Astrocyte of the hippocampus (primary cell): ENCODE measurements at regions not wholly inside any gene's neighbourhood (a gene's known extent, or its start where the extent isn't known, plus 50 kb on each side); places are given as distances from the start of the nearest gene placed in this dataset.
A peak's percentile ranks its signal among the peaks of the same experiment; 100 is the strongest.

ENCODE experiments used
- DNase-seq: peaks from one replicate; pipeline ENCODE4 v3.0.0; 2011; ENCODE audit warnings: low read depth, low spot score

DNA sequence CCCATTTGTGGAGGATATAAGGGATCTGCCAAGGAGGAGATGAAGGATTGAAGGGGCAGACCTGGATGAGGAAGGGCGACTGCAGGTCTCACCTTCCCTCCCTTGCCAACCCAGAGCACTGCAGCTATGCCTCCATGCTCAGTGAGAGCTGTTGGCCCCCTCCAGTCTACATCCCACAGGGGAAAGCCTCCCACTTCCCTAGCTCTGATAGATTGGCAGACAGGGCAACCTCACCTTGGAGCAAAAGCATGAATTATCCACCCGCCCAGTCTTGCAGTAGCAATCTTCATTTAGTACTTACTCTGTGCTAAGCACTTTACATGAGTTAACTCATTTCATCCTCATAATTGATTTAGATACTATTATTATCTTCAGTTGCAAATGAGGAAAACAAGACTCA is 70.4 kb upstream of the SMNDC1 start:
- DNase-seq, result no peak

DNA sequence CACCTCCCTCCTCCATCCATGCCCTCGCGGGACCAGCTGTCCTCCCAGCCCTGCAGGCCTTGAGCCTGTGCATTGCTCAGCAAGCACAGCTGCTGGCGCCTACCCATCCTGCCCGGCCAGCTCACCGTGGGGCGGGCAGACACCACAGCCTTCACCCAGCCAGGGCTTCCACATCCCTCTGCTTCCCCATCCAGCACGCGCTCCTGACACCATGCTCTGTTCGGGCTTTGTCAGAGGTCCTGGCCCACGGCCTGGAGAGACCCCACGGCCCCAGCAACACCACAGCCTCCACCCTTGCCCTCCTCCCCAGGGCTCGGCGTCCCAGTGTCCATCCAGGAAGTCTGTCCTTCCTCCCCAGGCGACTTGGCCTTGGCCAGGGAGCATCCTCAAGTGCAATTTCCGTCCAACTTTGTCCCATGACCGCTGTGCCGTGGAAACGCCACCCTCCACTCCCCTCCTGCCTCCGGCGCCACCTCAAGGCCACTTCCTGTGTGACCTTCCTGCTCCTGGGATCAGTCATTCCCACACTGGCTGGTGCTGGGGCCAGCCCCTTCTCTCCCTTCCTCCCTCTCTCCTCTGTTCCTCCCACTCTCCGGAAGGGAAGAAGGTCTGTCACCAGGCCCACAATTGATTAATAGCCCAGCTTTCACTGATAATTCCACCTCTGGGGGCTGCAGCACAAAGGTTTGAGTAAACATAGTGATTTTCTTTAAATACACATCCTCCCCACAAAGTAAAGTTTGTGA is 71.5 kb upstream of the SMNDC1 start:
- DNase-seq, result no peak

DNA sequence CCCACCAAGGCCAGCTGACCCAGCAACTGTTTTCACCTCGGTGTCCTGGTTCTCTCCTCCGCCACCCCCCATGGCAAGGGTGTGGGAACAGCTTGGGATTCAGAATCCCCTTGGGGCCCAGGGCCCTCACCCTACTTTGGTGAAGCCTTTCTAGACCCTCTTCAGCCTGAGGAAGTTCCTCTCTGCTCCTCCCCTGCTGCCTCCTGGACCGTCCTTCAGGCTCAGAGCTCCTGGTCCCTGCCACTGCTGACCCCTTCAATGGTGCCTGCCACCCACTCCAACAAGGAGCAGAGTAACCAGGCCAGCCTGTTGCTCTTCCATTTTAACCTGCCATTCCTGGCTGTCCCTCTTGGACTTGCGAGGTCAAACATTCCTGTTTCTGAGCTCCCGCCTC is 72.0 kb upstream of the SMNDC1 start:
- DNase-seq, result no peak

DNA sequence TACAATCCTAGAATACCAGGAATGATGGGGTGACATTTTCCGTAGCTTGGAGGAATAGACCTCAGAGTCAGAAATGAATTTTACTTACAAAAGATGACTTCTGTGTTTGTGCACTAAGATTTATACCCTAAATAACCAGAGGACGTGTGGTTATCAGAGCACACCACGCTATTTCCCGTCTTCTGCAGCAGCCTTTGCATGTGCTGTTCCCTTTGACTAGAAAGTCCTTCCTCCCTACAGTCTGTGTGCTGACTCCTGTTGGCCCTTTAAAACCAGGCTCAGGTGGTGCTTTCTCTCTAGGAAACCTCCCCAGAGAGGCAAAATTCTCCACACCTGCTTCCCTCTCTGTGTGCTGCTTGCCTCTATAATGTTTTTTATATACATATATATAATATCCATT is 73.3 kb upstream of the SMNDC1 start:
- no peak for DNase-seq

DNA sequence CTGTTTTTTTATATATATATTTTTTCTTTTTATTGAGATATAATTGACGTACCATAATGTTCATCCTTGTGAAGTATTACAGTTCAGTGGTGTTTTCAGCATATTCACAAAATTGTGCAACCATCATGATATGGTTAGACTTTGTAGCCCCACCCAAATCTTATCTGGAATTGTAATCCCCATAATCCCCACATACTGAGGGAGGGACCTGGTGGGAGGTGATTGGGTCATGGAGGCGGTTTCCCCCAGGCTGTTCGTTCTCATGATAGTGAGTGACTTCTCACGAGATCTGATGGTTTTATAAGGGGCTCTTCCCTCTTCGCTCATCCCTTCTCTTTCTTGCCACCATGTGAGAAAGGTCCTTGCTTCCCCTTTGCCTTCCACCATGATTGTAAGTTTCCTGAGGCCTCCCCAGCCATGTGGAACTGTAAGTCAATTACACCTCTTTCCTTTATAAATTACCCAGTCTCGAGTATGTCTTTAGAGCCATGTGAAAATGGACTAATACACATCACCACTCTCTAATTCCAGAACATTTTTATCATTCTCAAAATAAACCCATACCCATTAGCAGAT is 73.9 kb upstream of the SMNDC1 start:
- DNase-seq, result no peak

DNA sequence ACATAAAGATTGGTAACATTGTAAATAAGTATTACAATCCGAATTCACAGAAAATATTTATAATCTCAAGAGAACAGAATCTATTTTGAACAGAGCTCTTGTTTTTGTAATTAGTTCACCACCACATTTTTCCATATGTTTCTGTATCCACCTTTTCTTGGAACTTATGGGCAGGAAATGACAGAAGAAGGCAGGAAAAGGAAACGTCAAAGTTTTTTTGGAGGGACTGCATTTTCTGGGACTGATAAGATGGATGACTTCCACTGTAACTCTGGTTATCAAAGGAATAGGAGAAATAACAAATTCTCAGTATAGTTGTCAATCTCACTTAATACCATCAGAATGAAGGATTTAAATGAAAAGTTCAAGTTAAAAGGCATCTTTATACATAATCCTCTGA is 75.1 kb upstream of the SMNDC1 start:
- DNase-seq, result no peak

DNA sequence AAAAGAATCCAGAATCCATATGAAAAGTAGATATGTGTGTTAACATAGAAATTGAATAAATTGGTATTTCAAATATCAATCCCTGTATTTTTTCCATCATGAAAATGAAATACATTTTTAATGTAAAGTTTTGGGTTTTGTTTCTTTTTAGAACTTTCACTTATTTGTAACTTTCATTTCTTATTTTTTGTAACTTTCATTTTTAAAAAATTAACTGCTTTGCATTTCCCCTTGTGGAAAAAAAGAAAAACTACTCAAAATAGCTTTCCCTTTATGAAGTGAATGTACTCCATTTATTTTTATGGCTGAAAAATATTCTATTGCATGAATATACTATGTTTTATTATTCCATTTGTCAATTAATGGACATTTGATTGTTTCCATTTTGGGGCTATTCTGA is 75.6 kb upstream of the SMNDC1 start:
- DNase-seq, result no peak

DNA sequence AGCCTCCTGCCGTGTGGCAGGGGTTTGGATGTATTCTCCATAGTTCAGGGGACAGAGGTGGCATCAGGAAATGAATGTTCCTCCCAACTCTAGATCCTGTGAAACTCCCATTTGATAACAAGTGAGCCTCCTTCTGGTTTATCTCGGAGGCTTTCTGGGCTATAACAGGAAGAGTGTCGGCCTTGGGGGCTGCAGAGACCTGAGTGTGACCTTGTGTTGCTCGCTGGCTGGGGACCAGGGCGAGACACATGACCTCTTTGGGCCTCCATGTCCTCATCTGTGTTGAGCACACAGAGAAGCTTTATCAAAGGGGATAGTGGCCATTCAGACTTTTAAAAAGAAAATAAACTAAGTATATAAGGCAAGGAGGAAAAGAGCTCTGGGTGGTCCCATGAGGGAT is 78.0 kb upstream of the SMNDC1 start:
- no peak for DNase-seq

DNA sequence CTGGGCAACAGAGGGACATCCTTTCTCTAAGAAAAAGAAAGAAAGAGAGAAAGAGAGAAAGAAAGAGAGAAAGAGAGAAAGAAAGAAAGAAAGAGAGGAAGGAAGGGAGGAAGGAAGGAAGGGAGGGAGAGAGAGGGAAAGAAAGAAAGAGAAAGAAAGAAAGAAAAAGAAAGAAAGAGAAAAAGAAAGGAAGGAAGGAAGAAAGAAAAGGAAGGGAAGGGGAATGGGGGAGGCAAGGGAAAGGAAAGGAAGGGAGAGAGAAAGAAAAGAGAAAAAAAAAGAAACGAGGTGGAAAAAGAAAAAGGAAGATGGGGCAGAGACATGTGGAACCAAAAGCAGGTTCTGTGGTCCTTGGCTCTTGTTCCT is 82.9 kb upstream of the SMNDC1 start:
- no peak for DNase-seq

DNA sequence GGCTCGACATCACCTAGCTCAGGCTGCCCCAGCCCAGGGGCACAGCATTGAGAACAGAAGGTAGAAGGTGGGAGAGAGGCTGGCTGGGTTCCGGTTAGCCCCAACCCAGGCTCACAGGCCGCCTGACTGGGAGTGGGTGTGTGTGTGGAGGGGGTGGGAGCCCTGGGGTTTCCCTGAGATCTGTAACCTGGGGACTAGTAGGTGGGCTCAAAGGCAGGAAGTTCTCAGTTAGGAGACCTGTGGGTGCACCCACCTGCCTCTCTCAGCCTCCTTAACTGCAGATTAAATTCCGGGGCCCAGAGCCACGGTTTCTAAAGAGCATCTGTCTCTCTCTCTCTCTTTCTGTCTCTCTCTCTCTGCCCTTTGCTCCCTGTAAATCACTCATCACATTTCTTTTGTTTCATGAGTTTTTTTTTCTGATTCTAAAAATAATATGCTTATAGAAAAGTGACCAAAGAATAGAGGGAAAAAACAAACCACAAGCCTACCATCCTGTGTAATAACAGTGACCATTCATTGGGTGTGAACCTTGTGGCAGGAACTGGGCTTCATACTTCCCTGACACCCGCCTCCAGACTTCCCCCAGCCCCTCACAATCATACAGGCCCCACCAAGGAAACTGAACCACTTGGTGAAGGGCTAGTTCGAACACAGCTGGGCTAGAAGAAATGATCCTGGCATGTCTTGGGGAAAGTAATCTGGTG is 83.4 kb upstream of the SMNDC1 start:
- no peak for DNase-seq

DNA sequence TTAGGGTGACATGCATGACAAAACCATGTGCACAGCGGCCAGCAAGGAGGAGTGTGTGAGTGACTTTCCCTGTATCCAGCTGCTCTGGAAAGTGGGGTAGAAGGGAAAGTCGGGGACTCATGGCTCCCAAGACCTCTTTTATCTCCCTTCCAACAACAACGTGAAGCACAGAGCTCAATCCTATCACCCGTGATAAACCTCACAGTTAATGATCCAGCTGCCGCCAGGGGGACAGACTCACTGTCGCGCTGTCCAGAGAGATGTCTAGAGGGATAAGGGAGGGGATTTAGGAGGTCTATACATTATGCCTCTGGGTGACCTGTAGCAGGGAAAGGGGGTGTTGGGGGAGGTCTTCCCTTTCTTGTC is 84.0 kb upstream of the SMNDC1 start:
- no peak for DNase-seq

DNA sequence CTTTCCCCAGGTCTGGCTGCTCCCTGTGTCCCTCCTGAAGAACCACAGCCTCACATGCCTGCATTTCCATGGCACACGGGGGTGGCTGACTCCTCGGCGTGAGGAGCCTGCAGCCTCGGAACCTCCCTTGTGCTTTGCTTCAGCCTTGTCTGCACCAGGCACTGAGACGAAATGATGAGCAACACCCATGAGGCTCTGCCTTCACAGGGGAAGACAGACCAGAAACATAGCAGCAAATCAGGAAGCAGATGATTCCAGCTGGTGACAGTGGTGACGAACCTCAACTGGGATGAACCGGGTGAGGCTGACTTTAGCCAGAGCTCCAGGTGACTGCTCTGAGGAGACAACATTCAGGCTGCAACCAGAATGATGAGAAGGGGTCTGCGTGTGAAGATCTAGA is 84.5 kb upstream of the SMNDC1 start:
- no peak for DNase-seq

DNA sequence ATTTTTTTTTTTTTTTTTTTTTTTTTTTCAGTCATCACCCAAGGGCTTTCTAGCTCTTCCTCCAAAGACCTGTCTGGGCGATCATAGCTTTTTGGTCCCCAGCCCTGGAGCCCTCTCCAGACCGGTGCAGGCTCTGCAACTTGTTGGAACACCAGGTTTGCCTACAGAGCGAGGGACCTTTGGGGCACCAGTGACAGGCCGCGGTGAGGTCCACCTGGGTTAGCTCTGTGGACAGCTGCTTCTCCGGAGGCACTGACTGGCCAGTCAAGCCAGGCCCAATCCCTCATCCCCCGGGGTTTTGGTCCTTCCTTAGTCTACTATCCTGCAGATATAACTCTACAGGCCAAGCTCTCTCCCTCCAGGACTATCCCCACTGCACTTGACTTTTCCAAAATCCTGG is 86.8 kb upstream of the SMNDC1 start:
- no peak for DNase-seq

DNA sequence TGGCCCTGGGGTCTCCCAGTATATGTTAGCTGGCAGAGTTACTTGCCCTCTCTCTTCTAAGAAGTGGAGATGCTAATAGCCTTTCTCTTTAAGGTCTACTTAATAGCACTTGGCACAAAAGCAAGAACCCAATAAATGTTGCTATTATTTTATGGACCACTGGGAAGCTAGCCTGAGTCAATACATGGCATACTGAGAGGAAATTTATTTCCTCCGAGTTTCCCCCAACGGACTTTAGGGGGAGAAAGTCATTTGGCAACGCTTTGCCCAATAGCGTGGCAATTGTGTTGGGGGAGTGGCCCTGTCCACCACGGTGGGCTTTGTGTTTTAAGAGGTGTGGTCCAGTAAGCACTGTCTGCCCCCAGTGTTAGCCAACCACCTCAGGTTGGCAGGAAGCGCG is 87.4 kb upstream of the SMNDC1 start:
- no peak for DNase-seq

DNA sequence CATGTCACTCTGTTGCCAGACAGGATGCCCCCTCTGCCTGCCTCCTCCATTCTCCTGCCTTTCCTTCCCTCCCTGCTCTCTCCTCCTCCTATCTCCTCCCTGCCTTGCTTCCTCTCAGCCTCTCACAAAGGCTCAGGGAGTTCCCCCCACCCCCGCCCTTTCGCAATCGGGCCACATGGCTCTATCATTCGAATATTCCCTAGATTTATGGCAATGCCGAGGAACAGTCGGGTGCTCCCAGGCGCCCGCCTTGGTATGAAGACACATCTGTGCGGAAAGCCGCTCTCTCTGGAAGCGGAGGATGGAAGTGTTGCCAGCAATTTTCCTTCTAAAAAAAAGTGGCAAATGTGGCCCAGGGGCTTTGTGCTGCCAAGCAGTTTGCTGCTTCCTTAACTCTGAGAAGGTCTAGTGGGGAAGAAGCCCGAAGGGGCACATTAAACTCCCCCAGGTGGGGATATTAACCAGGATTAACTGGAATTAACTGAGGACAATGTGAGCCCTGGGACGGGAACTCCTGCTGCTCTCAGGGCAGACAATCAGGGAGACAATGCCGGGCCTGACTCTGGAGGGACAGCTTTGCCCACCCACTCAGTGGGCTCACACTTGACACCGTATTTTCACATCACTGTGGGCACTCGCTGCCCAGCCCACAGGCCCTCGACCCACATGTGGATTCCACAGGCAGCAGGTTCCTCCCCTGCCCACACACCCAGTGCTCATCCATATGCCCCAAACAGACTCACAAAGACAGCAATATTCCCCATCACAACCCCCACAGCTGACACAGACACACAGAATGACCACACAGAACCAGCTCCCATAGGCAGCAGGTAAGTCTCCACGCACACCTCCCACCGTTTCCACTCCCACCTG is 88.4 kb upstream of the SMNDC1 start:
- DNase-seq, result peak; percentile 33

DNA sequence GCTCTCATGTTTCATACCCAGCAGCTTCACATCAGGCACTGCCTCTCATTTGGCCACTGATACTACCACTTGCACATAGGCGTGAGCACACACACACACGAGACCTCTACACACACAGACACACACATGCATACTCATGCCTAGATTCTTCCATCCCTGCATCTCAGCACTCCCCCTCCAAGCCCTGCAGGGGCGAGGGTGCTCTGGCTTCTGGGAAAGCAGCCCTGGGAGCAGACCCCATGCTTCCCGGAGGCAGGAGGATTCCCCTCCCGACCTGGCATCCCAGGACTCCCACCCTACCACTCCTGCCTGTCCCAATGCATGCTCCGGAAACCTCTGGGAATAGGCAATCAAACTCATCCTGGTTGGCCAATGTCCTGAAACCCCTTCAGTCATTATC is 89.1 kb upstream of the SMNDC1 start:
- DNase-seq, result no peak

DNA sequence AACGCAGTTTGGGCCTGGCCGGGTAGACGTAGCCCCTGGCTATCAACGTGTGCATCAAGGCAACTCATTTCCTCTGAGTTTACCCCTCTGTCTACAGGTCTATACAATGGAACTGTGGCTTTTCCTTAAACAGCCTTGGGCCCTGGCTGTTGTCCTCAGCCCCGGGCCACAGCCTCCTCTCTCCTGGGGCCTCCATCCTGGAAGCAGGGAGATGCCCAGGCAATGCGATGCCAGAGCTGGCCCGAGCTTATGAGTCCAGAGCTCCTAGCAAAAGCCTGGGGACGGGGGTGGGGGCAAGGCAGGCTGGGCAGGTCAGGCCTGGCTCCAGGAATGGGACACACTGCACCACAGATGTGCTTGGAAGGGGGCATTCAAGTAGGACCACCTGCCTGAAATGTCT is 89.6 kb upstream of the SMNDC1 start:
- no peak for DNase-seq

DNA sequence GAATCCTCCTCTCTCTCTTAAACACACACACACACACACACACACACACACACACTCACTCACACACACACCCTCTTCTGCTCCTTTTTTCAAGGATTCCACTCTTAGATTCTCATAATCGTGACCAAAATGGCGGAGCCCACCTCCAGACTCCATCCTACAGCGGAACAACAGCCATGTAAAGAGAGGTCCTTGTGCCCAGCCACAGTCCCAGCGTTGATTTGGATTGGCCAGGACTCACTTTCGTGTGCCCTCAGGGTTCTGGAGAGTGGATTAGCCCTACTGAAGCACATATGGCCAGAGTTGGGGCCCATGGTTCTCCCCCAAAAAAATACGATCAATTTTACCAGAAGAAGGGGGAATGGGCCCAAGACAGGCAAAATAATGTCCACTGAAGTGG is 90.2 kb upstream of the SMNDC1 start:
- DNase-seq, result no peak

DNA sequence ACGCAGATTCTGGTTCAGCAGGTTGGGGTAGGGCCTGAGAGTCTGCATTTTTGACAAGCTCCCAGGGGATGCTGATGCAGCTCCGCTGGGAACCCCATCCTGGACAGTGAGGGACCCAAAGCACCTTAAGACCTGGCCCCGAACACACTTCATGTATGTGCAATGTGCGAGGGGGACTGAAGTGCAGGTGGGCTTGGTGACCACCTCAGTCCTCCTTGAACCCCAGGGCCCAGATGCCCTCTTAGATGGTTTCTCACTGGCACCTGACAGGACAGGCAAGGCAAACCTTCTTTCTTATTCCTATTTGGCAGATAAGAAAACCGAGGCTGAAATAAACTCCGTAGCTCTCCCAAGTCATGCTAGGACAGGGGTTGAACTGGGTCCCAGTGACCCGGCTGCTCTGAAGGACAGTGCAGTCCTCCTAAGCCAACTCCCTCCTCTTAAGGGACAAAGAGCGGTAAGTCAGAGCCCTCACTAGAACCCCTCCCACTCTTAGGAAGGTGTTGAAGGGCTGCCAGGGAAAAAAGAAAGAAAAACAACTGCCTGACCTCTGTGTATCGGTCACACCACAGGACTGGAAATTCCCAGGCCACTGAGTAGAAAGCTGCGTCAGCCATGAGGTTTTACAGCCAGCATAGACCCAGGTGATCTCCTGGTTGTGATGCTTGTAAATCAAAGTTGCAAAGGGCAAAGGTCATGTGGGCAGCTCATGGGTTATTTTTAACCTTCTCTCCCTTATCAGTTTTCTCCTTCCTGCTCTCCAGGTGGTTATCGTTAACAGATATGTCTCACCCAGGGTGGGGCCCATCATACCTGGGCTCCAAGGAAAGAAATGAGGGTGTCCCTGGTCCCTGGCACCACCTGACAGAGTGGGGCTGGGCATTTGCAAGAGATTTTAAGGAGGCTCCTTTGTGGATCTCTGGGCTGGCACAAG is 90.9 kb upstream of the SMNDC1 start:
- DNase-seq, result peak; percentile 95

DNA sequence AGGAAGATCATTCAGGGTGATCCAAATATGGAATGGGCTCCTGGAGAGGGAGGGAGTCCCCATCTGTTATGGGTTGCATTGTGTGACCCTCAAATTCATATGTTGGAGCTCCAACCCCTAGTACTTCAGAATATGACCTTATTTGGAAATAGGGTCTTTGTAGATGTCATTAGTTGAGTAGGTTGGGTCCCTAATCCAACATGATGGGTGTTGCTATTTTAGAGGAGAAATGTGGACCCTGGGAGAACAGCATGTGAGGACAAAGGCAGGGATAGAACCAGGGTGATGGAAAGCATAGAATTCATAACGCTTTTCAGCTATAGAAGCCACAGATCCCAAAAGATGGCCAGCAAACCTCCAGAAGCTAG is 91.5 kb upstream of the SMNDC1 start:
- no peak for DNase-seq

DNA sequence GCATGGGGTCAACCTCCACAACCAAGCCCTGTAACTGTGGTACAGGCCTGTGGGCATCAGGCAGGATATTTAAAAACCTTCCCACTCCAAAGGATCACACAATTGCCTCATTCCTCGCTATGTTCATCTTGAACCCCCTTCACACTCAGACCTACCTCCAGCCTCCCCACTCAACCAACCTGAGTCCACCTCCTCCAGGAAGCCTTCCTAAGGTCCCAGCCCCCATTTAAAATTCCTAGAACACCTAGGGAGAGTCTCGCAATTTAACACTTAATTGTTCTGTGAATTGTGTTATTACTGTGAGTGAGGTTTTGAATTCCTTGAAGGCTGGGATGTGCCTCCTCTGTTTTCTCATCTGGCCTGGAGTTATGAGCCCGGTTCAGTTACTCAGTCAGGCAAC is 93.1 kb upstream of the SMNDC1 start:
- no peak for DNase-seq
